Bronchial epithelial cell (primary cell): ENCODE measurements at regions not wholly inside any gene's neighbourhood (a gene's known extent, or its start where the extent isn't known, plus 50 kb on each side); places are given as distances from the start of the nearest gene placed in this dataset.

Experiments used
- DNase-seq: peaks from one replicate; pipeline ENCODE4 v3.0.0-alpha.2; 2010; ENCODE audit warnings: low read depth
- FAIRE-seq: peaks from 2 replicates; lab custom pipeline; 2011; peaks lifted over from hg19 to GRCh38; lab: Jason Lieb, UNC
- H3K27me3 ChIP-seq: 2 replicates; pipeline ENCODE4 v1.5.1; 2011; ENCODE audit warnings: low read length; ENCODE audit not compliant: control insufficient read depth, insufficient read depth
- H3K36me3 ChIP-seq: 2 replicates; pipeline ENCODE4 v1.5.1; 2011; ENCODE audit warnings: low read length; ENCODE audit not compliant: control insufficient read depth, insufficient read depth
- H3K4me3 ChIP-seq: 2 replicates; pipeline ENCODE4 v1.5.1; 2011; ENCODE audit warnings: mild to moderate bottlenecking, low read depth, low read length, control low read depth
- CTCF ChIP-seq: IDR thresholded peaks from 2 replicates; pipeline ENCODE4 v1.5.1; 2011; ENCODE audit warnings: mild to moderate bottlenecking, moderate library complexity, low read length, control low read depth, inconsistent platforms; ENCODE audit not compliant: insufficient read depth, severe bottlenecking

DNA sequence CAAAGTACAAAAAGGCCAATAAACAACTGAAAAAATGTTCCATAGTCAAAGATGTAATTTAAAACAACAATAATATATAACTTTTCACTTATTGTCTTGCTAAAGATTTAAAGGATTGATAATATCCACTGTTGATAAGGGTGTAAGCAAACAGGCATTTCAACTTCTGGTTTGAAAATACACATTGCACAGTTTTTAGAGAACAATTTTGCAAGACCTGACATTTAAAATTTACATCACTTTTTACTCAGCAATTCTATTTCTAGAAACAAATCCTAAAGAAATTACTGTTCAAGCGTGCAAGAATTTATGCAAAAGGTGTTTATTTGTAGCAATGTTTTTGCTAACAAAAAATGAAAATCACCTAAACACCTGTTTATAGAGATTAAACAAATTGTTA lies 120.4 kb downstream of the TDRD15 start:
- Histone ChIP-seq H3K4me3 (no peak overlapping the region), H3K36me3 (no peaks in the 10 kb centered on the region), H3K27me3 (no peaks in the 10 kb centered on the region)
- DNase-seq (no peak), FAIRE-seq (no peak)
- TF ChIP-seq CTCF = no peak

GRCh38 chr2:21245565-21245964 lies 121.8 kb downstream of the TDRD15 start:
- no peak for TF ChIP-seq CTCF
- DNase-seq (no peak), FAIRE-seq (no peak)
- H3K27me3 ChIP-seq = no peaks in the 10 kb centered on the region
- H3K4me3 ChIP-seq = no peak overlapping the region
- H3K36me3 ChIP-seq = no peaks in the 10 kb centered on the region

DNA sequence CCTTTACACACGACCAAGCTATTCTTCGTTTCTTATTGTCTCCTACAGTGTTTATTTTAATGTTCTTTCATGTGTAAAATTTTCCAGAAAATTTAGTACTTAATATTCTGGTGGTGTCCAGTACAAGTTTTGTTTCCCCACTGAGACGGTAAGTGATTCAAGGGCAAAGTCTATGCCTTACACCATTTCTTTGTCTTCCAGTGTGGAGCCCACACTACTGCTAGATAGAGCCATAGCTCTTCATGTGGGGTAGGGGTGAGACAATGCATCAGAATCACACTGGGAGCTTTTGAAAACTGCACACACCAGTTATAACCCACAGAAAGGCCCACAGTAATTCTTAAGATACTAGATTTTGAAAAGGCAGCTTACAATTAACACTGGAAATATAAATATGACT lies 125.6 kb downstream of the TDRD15 start:
- FAIRE-seq = no peak
- no peak overlapping the region for H3K4me3 ChIP-seq
- no peak for TF ChIP-seq CTCF
- DNase-seq = no peak
- H3K27me3 ChIP-seq = no peaks in the 10 kb centered on the region
- H3K36me3 ChIP-seq = no peaks in the 10 kb centered on the region

- Histone ChIP-seq H3K27me3 (no peaks in the 10 kb centered on the region), H3K36me3 (no peaks in the 10 kb centered on the region), H3K4me3 (no peak overlapping the region)
- FAIRE-seq = no peak
- no peak for TF ChIP-seq CTCF
- no peak for DNase-seq
Measured at GRCh38 chr2:21250673-21251072, 126.9 kb downstream of the TDRD15 start.

- H3K27me3 ChIP-seq = no peaks in the 10 kb centered on the region
- no peak overlapping the region for H3K4me3 ChIP-seq
- H3K36me3 ChIP-seq = no peaks in the 10 kb centered on the region
- DNase-seq (no peak), FAIRE-seq (no peak)
- no peak for TF ChIP-seq CTCF
Measured at GRCh38 chr2:21251216-21251980, 127.6 kb downstream of the TDRD15 start.
